SK-N-SH (cell line): ENCODE measurements at regions not wholly inside any gene's neighbourhood (a gene's known extent, or its start where the extent isn't known, plus 50 kb on each side); places are given as distances from the start of the nearest gene placed in this dataset.

Source experiments
- CTCF ChIA-PET: fragments of 300-600, 350-600 bp; formaldehyde crosslinking; extraction: SDS; loops from one replicate; lab custom pipeline; 2021; lab: Yijun Ruan, JAX
- POLR2A ChIA-PET: fragments of 350-600 bp; sonication (Branson Sonifier 250); formaldehyde crosslinking; extraction: SDS; loops from one replicate; lab custom pipeline; 2020; ENCODE audit warnings: antibody characterized with exemption, inconsistent platforms; lab: Yijun Ruan, JAX
- DNase-seq: peaks from one replicate; pipeline ENCODE4 v3.0.0; 2012
- H2AFZ ChIP-seq: fragments of 200-600 bp; sonication (generic); 2 replicates; pipeline ENCODE4 v1.8.1; 2016; ENCODE audit warnings: antibody characterized with exemption, mild to moderate bottlenecking, low read depth
- H3F3A ChIP-seq: fragments of 200-600 bp; sonication (generic); replicated peaks from 2 replicates; pipeline ENCODE3; 2016; ENCODE audit warnings: antibody characterized with exemption, mild to moderate bottlenecking; ENCODE audit not compliant: insufficient read depth
- H3K27ac ChIP-seq, 2 experiments: fragments of 200-500 bp in 1 of 2; fragments of 200-600 bp in 1 of 2; sonication (Bioruptor generic) in 1 of 2; sonication (generic), shearing (Covaris generic) in 1 of 2; 2 replicates each; pipeline versions ENCODE4 v1.5.1 to v1.6.1; 2014 to 2016; ENCODE audit warnings: low read depth in 2 of 2, inconsistent platforms in 1 of 2, low read length in 1 of 2, mild to moderate bottlenecking in 1 of 2, mixed read lengths in 1 of 2
- H3K27me3 ChIP-seq: fragments of 200-600 bp; sonication (generic), shearing (Covaris generic); 2 replicates; pipeline ENCODE4 v1.6.1; 2016; ENCODE audit warnings: mixed run types; ENCODE audit not compliant: insufficient read depth
- H3K36me3 ChIP-seq, 2 experiments: fragments of 200-500 bp in 1 of 2; fragments of 200-600 bp in 1 of 2; sonication (Bioruptor generic) in 1 of 2; sonication (generic) in 1 of 2; replicated peaks in 1 of 2; 2 replicates each; pipeline versions ENCODE3 to v1.5.1; 2014 to 2016; ENCODE audit warnings: low read length in 1 of 2, mild to moderate bottlenecking in 1 of 2; ENCODE audit not compliant: insufficient read depth in 2 of 2, control insufficient read depth in 1 of 2
- H3K4me1 ChIP-seq, 2 experiments: fragments of 200-500 bp in 1 of 2; fragments of 200-600 bp in 1 of 2; sonication (Bioruptor generic) in 1 of 2; sonication (generic), shearing (Covaris generic) in 1 of 2; 2 replicates each; pipeline versions ENCODE4 v1.5.1 to v1.6.1; 2014 to 2016; ENCODE audit warnings: low read depth in 1 of 2, low read length in 1 of 2, mixed run types in 1 of 2; ENCODE audit not compliant: insufficient read depth in 2 of 2, control insufficient read depth in 1 of 2
- H3K4me2 ChIP-seq: fragments of 200-600 bp; sonication (generic), shearing (Covaris generic); 2 replicates; pipeline ENCODE4 v1.6.1; 2017; ENCODE audit warnings: mixed run types
- H3K4me3 ChIP-seq, 2 experiments: fragments of 200-500 bp in 1 of 2; fragments of 200-600 bp in 1 of 2; sonication (Bioruptor generic) in 1 of 2; sonication (generic), shearing (Covaris generic) in 1 of 2; 2 replicates each; pipeline versions ENCODE4 v1.5.1 to v1.8.1; 2014 to 2016; ENCODE audit warnings: low read depth in 2 of 2, inconsistent platforms in 1 of 2, low read length in 1 of 2, mild to moderate bottlenecking in 1 of 2, mixed read lengths in 1 of 2, moderate library complexity in 1 of 2
- H3K79me2 ChIP-seq: fragments of 200-600 bp; sonication (generic); 2 replicates; pipeline ENCODE4 v1.8.1; 2017; ENCODE audit warnings: mild to moderate bottlenecking; ENCODE audit not compliant: insufficient read depth
- H3K9ac ChIP-seq: fragments of 200-600 bp; sonication (generic); 2 replicates; pipeline ENCODE4 v1.6.1; 2017; ENCODE audit warnings: mixed run types
- H3K9me2 ChIP-seq: fragments of 200-600 bp; sonication (generic); 2 replicates; pipeline ENCODE4 v1.6.1; 2017; ENCODE audit warnings: mixed run types
- H3K9me3 ChIP-seq: fragments of 200-600 bp; sonication (generic); 2 replicates; pipeline ENCODE4 v1.6.1; 2017; ENCODE audit warnings: mixed run types, mild to moderate bottlenecking, moderate library complexity
- H4K20me1 ChIP-seq: fragments of 200-600 bp; sonication (generic); 2 replicates; pipeline ENCODE4 v1.6.1; 2017; ENCODE audit warnings: mild to moderate bottlenecking, mixed run types; ENCODE audit not compliant: insufficient read depth
- CHD2 ChIP-seq: fragments of 150-350 bp; IDR thresholded peaks from 2 replicates; pipeline ENCODE4 v1.6.1; 2018; ENCODE audit warnings: low read length; ENCODE audit not compliant: partially characterized antibody
- ELF1 ChIP-seq: IDR thresholded peaks from 2 replicates; pipeline ENCODE4 v1.4.0; 2012
- EP300 ChIP-seq, 2 experiments: IDR thresholded peaks; 2 replicates each; pipeline versions ENCODE4 v1.4.0 to v1.6.1; 2012; ENCODE audit warnings: borderline replicate concordance in 1 of 2, low read depth in 1 of 2, low read length in 1 of 2
- EZH2phosphoT487 ChIP-seq: fragments of 200-600 bp; sonication (generic); IDR thresholded peaks from 2 replicates; pipeline ENCODE4 v1.6.1; 2017; ENCODE audit warnings: low read depth, mixed run types, mild to moderate bottlenecking, antibody characterized with exemption, moderate library complexity, borderline replicate concordance
- FOSL2 ChIP-seq: IDR thresholded peaks from 2 replicates; pipeline ENCODE4 v1.4.0; 2012; ENCODE audit warnings: low read depth, mild to moderate bottlenecking, moderate library complexity, borderline replicate concordance
- FOXM1 ChIP-seq: IDR thresholded peaks from 2 replicates; pipeline ENCODE4 v1.4.0; 2012; ENCODE audit warnings: low read depth, mild to moderate bottlenecking
- JUND ChIP-seq: IDR thresholded peaks from 2 replicates; pipeline ENCODE4 v1.4.0; 2012
- RCOR1 ChIP-seq: fragments of 150-350 bp; IDR thresholded peaks from 2 replicates; pipeline ENCODE4 v1.6.1; 2017; ENCODE audit warnings: antibody characterized with exemption, low read length
- RFX5 ChIP-seq: IDR thresholded peaks from 2 replicates; pipeline ENCODE4 v1.6.1; 2012; ENCODE audit warnings: mild to moderate bottlenecking, improper control_type of control experiment, low read length
- RXRA ChIP-seq: IDR thresholded peaks from 2 replicates; pipeline ENCODE4 v1.4.0; 2012; ENCODE audit warnings: low read depth, mild to moderate bottlenecking, borderline replicate concordance
- SIN3A ChIP-seq: IDR thresholded peaks from 2 replicates; pipeline ENCODE4 v1.6.1; 2012; ENCODE audit warnings: low read depth, mild to moderate bottlenecking, low read length, moderate library complexity, borderline replicate concordance
- SMC3 ChIP-seq: IDR thresholded peaks from 2 replicates; pipeline ENCODE4 v1.6.1; 2012; ENCODE audit warnings: low read depth, low read length, improper control_type of control experiment
- TAF1 ChIP-seq: IDR thresholded peaks from 2 replicates; pipeline ENCODE4 v1.6.1; 2012; ENCODE audit warnings: low read depth, mild to moderate bottlenecking, low read length, moderate library complexity, borderline replicate concordance
- TCF12 ChIP-seq: IDR thresholded peaks from 2 replicates; pipeline ENCODE4 v1.4.0; 2012
- TEAD4 ChIP-seq: IDR thresholded peaks from 2 replicates; pipeline ENCODE4 v1.4.0; 2012; ENCODE audit warnings: mild to moderate bottlenecking, borderline replicate concordance; ENCODE audit not compliant: insufficient read depth
- WGBS: methylation state at CpG from one replicate; pipeline ENCODE4 v1.1.6; 2017; ENCODE audit warnings: low lambda C conversion rate; 5-methylcytosine and 5-hydroxymethylcytosine counted together
- TF ChIP-seq, protein P1 (sequence below): IDR thresholded peaks from 2 replicates; pipeline ENCODE4 v1.6.1; 2012; ENCODE audit warnings: mild to moderate bottlenecking, low read depth, low read length, moderate library complexity
- TF ChIP-seq, protein P2 (sequence below): IDR thresholded peaks from 2 replicates; pipeline ENCODE4 v1.4.0; 2012; ENCODE audit warnings: low read depth
- TF ChIP-seq, protein P3 (sequence below): fragments of 150-350 bp; IDR thresholded peaks from 2 replicates; pipeline ENCODE4 v1.6.1; 2017; ENCODE audit warnings: antibody characterized with exemption, low read length, low read depth, borderline replicate concordance
- TF ChIP-seq, protein P4 (sequence below): fragments of 200-600 bp; sonication (generic); IDR thresholded peaks from 2 replicates; pipeline ENCODE4 v1.6.1; 2017; ENCODE audit warnings: antibody characterized with exemption, mild to moderate bottlenecking, moderate library complexity

DNA sequence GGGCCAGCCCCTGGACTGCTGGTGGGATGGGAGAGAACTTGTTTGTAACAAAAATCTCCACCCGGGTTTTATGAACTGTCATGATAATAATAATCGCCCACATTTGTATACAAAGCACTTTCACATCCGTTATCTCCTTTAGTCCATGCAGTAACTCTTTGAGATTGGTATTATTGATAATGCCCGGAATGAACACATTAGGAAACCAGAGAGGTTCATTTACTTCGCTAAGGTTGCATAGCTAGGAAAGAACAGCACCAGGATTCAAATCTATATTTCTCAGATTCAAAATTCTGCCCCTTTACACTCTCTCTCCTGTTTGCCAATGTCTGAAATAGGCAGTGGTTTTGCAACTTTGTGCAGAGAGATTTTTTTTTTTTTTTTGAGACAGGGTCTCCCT is 131.4 kb downstream of the FOXD2 start (continued):
- TF ChIP-seq, protein P1, sequence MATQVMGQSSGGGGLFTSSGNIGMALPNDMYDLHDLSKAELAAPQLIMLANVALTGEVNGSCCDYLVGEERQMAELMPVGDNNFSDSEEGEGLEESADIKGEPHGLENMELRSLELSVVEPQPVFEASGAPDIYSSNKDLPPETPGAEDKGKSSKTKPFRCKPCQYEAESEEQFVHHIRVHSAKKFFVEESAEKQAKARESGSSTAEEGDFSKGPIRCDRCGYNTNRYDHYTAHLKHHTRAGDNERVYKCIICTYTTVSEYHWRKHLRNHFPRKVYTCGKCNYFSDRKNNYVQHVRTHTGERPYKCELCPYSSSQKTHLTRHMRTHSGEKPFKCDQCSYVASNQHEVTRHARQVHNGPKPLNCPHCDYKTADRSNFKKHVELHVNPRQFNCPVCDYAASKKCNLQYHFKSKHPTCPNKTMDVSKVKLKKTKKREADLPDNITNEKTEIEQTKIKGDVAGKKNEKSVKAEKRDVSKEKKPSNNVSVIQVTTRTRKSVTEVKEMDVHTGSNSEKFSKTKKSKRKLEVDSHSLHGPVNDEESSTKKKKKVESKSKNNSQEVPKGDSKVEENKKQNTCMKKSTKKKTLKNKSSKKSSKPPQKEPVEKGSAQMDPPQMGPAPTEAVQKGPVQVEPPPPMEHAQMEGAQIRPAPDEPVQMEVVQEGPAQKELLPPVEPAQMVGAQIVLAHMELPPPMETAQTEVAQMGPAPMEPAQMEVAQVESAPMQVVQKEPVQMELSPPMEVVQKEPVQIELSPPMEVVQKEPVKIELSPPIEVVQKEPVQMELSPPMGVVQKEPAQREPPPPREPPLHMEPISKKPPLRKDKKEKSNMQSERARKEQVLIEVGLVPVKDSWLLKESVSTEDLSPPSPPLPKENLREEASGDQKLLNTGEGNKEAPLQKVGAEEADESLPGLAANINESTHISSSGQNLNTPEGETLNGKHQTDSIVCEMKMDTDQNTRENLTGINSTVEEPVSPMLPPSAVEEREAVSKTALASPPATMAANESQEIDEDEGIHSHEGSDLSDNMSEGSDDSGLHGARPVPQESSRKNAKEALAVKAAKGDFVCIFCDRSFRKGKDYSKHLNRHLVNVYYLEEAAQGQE = no peak
- TF ChIP-seq RFX5 = no peak
- TF ChIP-seq FOXM1 = no peak

DNA sequence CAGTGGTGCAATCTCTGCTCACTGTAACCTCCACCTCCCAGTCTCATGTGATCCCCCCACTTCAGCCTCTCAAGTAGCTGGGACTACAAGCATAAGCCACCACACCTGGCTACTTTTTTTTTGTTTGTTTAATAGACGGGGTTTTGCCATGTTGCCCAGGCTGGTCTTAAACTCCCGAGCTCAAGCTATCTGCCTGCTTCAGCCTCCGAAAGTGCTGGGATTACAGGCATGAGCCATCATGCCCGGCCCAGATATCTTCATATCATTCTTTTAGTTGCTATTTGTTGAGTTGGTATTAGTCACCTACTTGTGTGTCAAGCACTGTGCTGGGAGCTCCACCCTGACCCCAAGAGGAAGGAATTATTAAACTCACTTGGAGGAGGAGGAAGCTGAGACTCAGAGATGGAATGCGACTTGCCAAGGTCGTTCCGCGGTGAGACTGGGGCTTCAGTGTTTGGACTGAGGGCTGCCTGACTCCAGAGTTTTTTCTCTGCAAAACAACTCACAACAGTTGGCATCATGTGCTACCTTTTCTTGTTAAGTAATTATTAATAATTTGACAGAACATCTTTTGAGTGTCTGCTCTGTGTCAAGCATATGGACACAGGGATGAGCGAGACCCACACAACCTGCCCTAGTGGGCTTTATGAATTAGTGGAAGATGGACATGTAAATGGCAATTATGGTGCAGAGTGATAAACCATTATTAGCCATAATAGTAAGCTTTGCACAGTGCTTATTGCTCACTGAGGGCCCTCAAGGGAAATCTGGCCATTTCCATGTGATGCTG is 132.0 kb downstream of the FOXD2 start:
- DNase-seq = no peak
- Histone ChIP-seq H3K27me3 (no peaks in the 10 kb centered on the region), H2AFZ (peak overlapping the region; percentile 62; the same call in 1 of the 2 replicates), H3K4me3 (no peak overlapping the region), H3K4me2 (peak overlapping the region; percentile 53), H3K4me1 (peaks cover 0 to 18% of the 10 kb centered on the region in 2 experiments; a peak in 2 of 4 replicates), H3K9me3 (no peaks in the 10 kb centered on the region), H3K9me2 (no peaks in the 10 kb centered on the region), H3K36me3 (no peaks in the 10 kb centered on the region), H3K9ac (no peak overlapping the region), H4K20me1 (no peaks in the 10 kb centered on the region), H3K27ac (no peak overlapping the region; a peak in 1 of 4 replicates), H3K79me2 (no peaks in the 10 kb centered on the region), H3F3A (peaks cover 3% of the 10 kb centered on the region)
- WGBS = 25% methylated on average over 9 of the region's 9 CpGs
- ChIA-PET CTCF (interaction anchor here (1.0 to 2.3 kb wide), 4 partner anchors 132 to 145 kb away, joined by 4 to 6 read pairs (median 4); partner anchors contain the start of gene FOXD2), POLR2A (no interaction called here)
- TF ChIP-seq TEAD4 (no peak), TAF1 (no peak), SIN3A (no peak), SMC3 (no peak), EZH2phosphoT487 (no peak), RXRA (peak; percentile 15; the same call in 1 of the 2 replicates), JUND (0 out of 2 replicates have a peak, but pooled peaks have one; percentile 37), TCF12 (peak; percentile 22; the same call in 1 of the 2 replicates), FOSL2 (peak; percentile 64; the same call in 1 of the 2 replicates), EP300 (IDR thresholded peaks at IDR 0.05; ENCODE audit: borderline replicate concordance in 1 of 2, low read depth in 1 of 2, low read length in 1 of 2) (no peak), CHD2 (peak; percentile 20), RCOR1 (no peak), ELF1 (no peak)
- TF ChIP-seq, protein P2, sequence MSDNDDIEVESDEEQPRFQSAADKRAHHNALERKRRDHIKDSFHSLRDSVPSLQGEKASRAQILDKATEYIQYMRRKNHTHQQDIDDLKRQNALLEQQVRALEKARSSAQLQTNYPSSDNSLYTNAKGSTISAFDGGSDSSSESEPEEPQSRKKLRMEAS = peak; percentile 47; the same call in 1 of the 2 replicates
- TF ChIP-seq, protein P1 = no peak
- TF ChIP-seq, protein P3, sequence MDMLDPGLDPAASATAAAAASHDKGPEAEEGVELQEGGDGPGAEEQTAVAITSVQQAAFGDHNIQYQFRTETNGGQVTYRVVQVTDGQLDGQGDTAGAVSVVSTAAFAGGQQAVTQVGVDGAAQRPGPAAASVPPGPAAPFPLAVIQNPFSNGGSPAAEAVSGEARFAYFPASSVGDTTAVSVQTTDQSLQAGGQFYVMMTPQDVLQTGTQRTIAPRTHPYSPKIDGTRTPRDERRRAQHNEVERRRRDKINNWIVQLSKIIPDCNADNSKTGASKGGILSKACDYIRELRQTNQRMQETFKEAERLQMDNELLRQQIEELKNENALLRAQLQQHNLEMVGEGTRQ = no peak
- TF ChIP-seq, protein P4, sequence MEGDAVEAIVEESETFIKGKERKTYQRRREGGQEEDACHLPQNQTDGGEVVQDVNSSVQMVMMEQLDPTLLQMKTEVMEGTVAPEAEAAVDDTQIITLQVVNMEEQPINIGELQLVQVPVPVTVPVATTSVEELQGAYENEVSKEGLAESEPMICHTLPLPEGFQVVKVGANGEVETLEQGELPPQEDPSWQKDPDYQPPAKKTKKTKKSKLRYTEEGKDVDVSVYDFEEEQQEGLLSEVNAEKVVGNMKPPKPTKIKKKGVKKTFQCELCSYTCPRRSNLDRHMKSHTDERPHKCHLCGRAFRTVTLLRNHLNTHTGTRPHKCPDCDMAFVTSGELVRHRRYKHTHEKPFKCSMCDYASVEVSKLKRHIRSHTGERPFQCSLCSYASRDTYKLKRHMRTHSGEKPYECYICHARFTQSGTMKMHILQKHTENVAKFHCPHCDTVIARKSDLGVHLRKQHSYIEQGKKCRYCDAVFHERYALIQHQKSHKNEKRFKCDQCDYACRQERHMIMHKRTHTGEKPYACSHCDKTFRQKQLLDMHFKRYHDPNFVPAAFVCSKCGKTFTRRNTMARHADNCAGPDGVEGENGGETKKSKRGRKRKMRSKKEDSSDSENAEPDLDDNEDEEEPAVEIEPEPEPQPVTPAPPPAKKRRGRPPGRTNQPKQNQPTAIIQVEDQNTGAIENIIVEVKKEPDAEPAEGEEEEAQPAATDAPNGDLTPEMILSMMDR = peak; percentile 72
